ENCODE measurements at regions not wholly inside any gene's neighbourhood (a gene's known extent, or its start where the extent isn't known, plus 50 kb on each side); places are given as distances from the start of the nearest gene placed in this dataset.

- TF ChIP-seq CTCF (IDR thresholded peaks at IDR 0.05; ENCODE audit: low read length) (no peak), EZH2phosphoT487 (IDR thresholded peaks at IDR 0.05; ENCODE audit: low read length) (no peak), EZH2 (optimal IDR thresholded peaks at IDR 0.05; ENCODE audit: low read depth, low read length) (no peak)
Measured at GRCh38 chr2:3127710-3128109, 249.9 kb downstream of the EIPR1 start.

Measured in MM.1S (cell line).